Right lobe of liver (tissue), 6 donors: ENCODE measurements at regions not wholly inside any gene's neighbourhood (a gene's known extent, or its start where the extent isn't known, plus 50 kb on each side); places are given as distances from the start of the nearest gene placed in this dataset.

Experiments
- ATAC-seq, 4 donors: fragments of 200-7000 bp; cut with Tn5 transposase; one replicate each; pipeline ENCODE4 v1.9.1; 2020; ENCODE audit warnings: mild to moderate bottlenecking in 4 of 4, moderate library complexity in 4 of 4
- DNase-seq, 3 donors: peaks; one replicate each; pipeline ENCODE4 v3.0.0-alpha.2; 2020
- H3K27ac ChIP-seq, 3 donors: fragments of 200-600 bp; one replicate each; pipeline ENCODE4 v1.8.0; 2022
- H3K27me3 ChIP-seq, 2 donors: fragments of 200-600 bp; one replicate each; pipeline ENCODE4 v1.8.0; 2022
- H3K36me3 ChIP-seq, 4 donors: fragments of 200-600 bp; sonication (generic) in 1 of 4; one replicate each; pipeline versions ENCODE4 v1.5.1 to v1.8.0; 2017 to 2022; ENCODE audit warnings: control low read depth in 1 of 4
- H3K4me1 ChIP-seq, 4 donors: fragments of 200-600 bp; sonication (generic) in 1 of 4; one replicate each; pipeline versions ENCODE4 v1.5.1 to v1.8.0; 2017 to 2022; ENCODE audit warnings: control low read depth in 1 of 4
- H3K4me3 ChIP-seq, 3 donors: fragments of 200-600 bp; one replicate each; pipeline ENCODE4 v1.8.0; 2022
- H3K9me3 ChIP-seq, 4 donors: fragments of 200-600 bp; sonication (generic) in 1 of 4; one replicate each; pipeline versions ENCODE4 v1.5.1 to v1.8.0; 2017 to 2022; ENCODE audit warnings: control low read depth in 1 of 4
- CTCF ChIP-seq, 4 donors: fragments of 200-600 bp in 3 of 4; fragments of 450-650 bp in 1 of 4; IDR thresholded peaks; one replicate each; pipeline versions ENCODE4 v1.5.1 to v1.8.0; 2016 to 2022; ENCODE audit warnings: antibody characterized with exemption in 4 of 4, mild to moderate bottlenecking in 2 of 4
- POLR2A ChIP-seq: fragments of 450-650 bp; IDR thresholded peaks from one replicate; pipeline ENCODE4 v1.6.1; 2017; ENCODE audit warnings: antibody characterized with exemption, mild to moderate bottlenecking
- WGBS: methylation state at CpG from one replicate; pipeline ENCODE4 v1.1.6; 2018; ENCODE audit warnings: low coverage, low lambda C conversion rate; ENCODE audit not compliant: insufficient coverage; ENCODE audit errors: missing lambda C conversion rate; 5-methylcytosine and 5-hydroxymethylcytosine counted together
- intact Hi-C, 2 donors: fragments of 100-400 bp; cut with DNase I; formaldehyde crosslinking; loops; one replicate each; pipeline versions ENCODE4 v1.11.2 to v1.14.1; 2022
- donor health status: DM: no; HTN: yes; CAD: no.
- donor health status: DM: no; HTN: no; CAD: no.
- donor health status: DM: no; HTN: no; CAD: no.
- donor health status: DM: no; HTN: yes; CAD: no.
- donor health status: DM: no; HTN: yes; CAD: no.

GRCh38 chr19:30096596-30097370 is 154.7 kb downstream of the URI1 start:
- 72% methylated on average over 6 of the region's 19 CpGs for WGBS
- ATAC-seq (no peak), DNase-seq (no peak)
- H3K27me3 ChIP-seq: no peaks in the 10 kb centered on the region
- no peaks in the 10 kb centered on the region for H3K36me3 ChIP-seq
- intact Hi-C loops: no loop called here
- H3K4me1 ChIP-seq: no peaks in the 10 kb centered on the region
- H3K9me3 ChIP-seq: no peaks in the 10 kb centered on the region
- H3K4me3 ChIP-seq: no peak overlapping the region
- TF ChIP-seq POLR2A: no peak
- no peak for TF ChIP-seq CTCF (IDR thresholded peaks at IDR 0.05)
- H3K27ac ChIP-seq: no peak overlapping the region

DNA sequence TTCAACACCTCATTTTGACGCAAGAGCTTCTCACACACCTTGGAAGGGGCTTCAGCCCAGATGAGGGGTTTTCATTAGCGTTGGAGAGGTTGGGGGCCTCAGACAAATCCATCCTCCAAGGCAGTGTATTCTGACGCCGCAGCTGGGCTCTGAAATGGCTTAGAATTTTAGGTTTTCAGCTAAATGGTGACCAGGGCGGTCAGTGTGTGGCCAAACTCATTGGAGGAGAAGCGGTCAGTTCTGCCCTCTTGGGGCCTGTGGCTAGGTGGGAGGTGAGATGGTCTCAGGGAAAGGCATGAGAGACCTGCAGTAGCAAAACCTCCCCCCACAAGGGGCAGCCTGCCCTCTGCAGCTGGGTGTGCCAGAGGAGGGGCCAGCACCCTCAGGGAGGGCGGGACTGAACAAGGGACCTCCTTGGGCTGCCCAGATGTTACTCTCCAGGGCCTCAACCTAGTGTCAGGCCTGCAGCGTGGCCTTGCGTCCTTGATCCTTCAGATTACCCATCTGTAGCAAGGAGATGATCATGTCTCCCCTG is 155.8 kb downstream of the URI1 start:
- ATAC-seq (no peak), DNase-seq (no peak)
- Histone ChIP-seq H3K36me3 (no peaks in the 10 kb centered on the region), H3K4me3 (no peak overlapping the region), H3K27ac (no peak overlapping the region), H3K4me1 (no peaks in the 10 kb centered on the region), H3K9me3 (no peaks in the 10 kb centered on the region), H3K27me3 (no peaks in the 10 kb centered on the region)
- intact Hi-C loops: no loop called here
- WGBS: 85% methylated on average over 6 of the region's 9 CpGs
- no peak for TF ChIP-seq POLR2A
- TF ChIP-seq CTCF (IDR thresholded peaks at IDR 0.05): no peak

DNA sequence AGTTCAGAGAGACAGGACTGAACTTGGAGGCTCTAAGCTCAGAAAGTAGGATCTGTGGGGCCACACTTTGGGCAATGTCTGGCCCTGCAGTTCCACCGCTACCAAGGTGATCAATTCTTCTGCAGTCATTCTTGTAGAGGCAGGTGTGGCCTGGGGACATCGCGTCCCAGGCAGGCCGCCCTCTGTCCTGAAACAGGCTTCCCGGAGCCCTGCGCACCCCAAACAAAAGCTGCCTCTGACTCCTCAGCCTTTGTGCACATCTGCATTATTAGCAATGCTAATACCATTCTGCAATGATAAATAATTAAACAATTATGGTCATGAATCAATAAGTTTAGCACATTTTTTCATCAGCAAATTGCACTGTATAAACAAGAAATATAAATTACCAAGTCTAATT is 160.2 kb downstream of the URI1 start:
- DNase-seq (no peak), ATAC-seq (no peak)
- no peak overlapping the region for H3K4me3 ChIP-seq
- H3K27me3 ChIP-seq: no peaks in the 10 kb centered on the region
- H3K36me3 ChIP-seq: no peaks in the 10 kb centered on the region
- no peak overlapping the region for H3K27ac ChIP-seq
- no peak for TF ChIP-seq CTCF (IDR thresholded peaks at IDR 0.05)
- TF ChIP-seq POLR2A: no peak
- no peaks in the 10 kb centered on the region for H3K9me3 ChIP-seq
- WGBS: 75% methylated on average over 2 of the region's 6 CpGs
- H3K4me1 ChIP-seq: no peaks in the 10 kb centered on the region
- intact Hi-C loops: no loop called here

DNA sequence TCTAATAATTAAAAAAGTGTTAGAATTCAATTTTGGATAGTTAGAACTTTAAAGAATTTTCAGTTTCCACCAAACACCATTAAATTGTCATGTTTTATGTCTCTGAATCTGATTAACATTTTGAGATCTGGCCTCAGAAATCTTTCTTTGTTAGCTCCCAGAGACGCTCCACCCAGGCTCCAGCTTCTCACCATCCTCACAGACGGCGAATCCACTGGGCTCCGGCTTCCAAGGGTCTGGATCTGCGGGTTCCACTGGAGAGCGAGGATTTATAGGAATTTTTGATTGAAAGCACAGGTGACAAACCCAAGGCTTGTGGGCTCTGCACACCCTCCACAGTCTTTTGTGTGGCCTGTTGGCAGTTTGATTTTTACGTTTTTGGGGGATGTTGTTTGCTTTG is 160.6 kb downstream of the URI1 start:
- no peaks in the 10 kb centered on the region for H3K36me3 ChIP-seq
- H3K27me3 ChIP-seq: no peaks in the 10 kb centered on the region
- DNase-seq (no peak), ATAC-seq (no peak)
- intact Hi-C loops: no loop called here
- H3K4me3 ChIP-seq: no peak overlapping the region
- TF ChIP-seq CTCF (IDR thresholded peaks at IDR 0.05) (no peak), POLR2A (no peak)
- no peaks in the 10 kb centered on the region for H3K9me3 ChIP-seq
- WGBS: 92% methylated on average over 6 of the region's 7 CpGs
- no peak overlapping the region for H3K27ac ChIP-seq
- H3K4me1 ChIP-seq: no peaks in the 10 kb centered on the region
